Testis (tissue), 2 donors: ENCODE measurements at regions not wholly inside any gene's neighbourhood (a gene's known extent, or its start where the extent isn't known, plus 50 kb on each side); places are given as distances from the start of the nearest gene placed in this dataset.

Experiments used
- POLR2A ChIP-seq: fragments of 450-650 bp; IDR thresholded peaks from one replicate; pipeline ENCODE4 v1.6.1; 2017; ENCODE audit warnings: antibody characterized with exemption, mild to moderate bottlenecking, moderate library complexity
- TF ChIP-seq, protein P1 (sequence below), 3 experiments: fragments of 450-650 bp in 2 of 3; fragments of 200-600 bp in 1 of 3; sonication (generic) in 1 of 3; IDR thresholded peaks; one replicate each; pipeline ENCODE4 v1.5.1; 2016 to 2019; ENCODE audit warnings: antibody characterized with exemption in 3 of 3, mild to moderate bottlenecking in 2 of 3, moderate library complexity in 1 of 3

DNA sequence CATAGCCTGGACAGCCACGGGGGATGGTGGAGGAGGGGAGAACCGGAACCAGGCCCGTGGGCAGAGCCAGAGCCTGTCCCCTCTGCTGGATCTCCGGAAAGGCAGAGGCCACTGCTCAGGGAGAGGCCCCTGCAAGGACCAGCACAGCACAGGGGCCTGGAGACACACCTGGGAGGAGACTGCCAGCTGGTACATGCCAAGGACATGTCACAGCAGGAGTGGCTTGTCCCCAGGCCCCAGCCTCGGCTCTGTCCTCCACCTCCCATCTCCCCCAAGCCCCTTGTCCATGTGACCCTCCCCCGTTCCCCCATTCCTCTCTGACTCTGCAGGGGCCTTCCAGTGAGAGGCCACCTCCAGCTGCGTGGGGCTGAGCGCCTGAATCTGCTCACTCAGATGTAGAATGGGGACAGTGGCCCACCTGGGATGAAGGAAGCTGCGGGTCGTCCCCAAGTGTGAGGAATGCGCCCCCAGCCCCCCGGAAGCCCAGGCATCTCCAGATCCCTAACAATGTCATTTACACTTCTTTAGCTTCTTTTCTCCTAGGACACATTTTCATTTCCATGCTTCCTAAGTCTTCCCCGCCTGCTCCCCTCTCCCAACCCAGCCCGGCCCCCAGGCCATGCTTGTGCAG, 349.6 kb upstream of the IRX2 start:
- TF ChIP-seq, protein P1, sequence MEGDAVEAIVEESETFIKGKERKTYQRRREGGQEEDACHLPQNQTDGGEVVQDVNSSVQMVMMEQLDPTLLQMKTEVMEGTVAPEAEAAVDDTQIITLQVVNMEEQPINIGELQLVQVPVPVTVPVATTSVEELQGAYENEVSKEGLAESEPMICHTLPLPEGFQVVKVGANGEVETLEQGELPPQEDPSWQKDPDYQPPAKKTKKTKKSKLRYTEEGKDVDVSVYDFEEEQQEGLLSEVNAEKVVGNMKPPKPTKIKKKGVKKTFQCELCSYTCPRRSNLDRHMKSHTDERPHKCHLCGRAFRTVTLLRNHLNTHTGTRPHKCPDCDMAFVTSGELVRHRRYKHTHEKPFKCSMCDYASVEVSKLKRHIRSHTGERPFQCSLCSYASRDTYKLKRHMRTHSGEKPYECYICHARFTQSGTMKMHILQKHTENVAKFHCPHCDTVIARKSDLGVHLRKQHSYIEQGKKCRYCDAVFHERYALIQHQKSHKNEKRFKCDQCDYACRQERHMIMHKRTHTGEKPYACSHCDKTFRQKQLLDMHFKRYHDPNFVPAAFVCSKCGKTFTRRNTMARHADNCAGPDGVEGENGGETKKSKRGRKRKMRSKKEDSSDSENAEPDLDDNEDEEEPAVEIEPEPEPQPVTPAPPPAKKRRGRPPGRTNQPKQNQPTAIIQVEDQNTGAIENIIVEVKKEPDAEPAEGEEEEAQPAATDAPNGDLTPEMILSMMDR (IDR thresholded peaks at IDR 0.05), result no peak
- no peak for TF ChIP-seq POLR2A
